H1 (cell line): ENCODE measurements at regions not wholly inside any gene's neighbourhood (a gene's known extent, or its start where the extent isn't known, plus 50 kb on each side); places are given as distances from the start of the nearest gene placed in this dataset.
A peak's percentile ranks its signal among the peaks of the same experiment; 100 is the strongest.

Source experiments
- CTCF ChIA-PET: fragments of 300-600 bp; sonication (Branson Sonifier 250); formaldehyde crosslinking; loops from one replicate; lab custom pipeline; 2021; ENCODE audit not compliant: partially characterized antibody; lab: Charles Lee
- POLR2A ChIA-PET: fragments of 300-600 bp; sonication (Branson Sonifier 250); formaldehyde crosslinking; loops from one replicate; lab custom pipeline; 2021; ENCODE audit warnings: inconsistent platforms; ENCODE audit not compliant: partially characterized antibody; lab: Charles Lee
- DNase-seq, 2 experiments: peaks; one replicate each; pipeline versions ENCODE4 v3.0.0 to v3.0.0-alpha.2; 2010 to 2022; ENCODE audit warnings: low spot score in 2 of 2, low read depth in 1 of 2, mixed read lengths in 1 of 2
- FAIRE-seq: peaks from 2 replicates; lab custom pipeline; 2011; peaks lifted over from hg19 to GRCh38; lab: Jason Lieb, UNC
- H2AFZ ChIP-seq: 2 replicates; pipeline ENCODE4 v1.8.1; 2012; ENCODE audit warnings: low read length, inconsistent platforms
- H2AK5ac ChIP-seq: 2 replicates; pipeline ENCODE4 v1.6.1; 2013; ENCODE audit warnings: low read depth, low read length
- H2BK120ac ChIP-seq: replicated peaks from 2 replicates; pipeline ENCODE3; 2013; ENCODE audit warnings: low read depth, low read length, inconsistent platforms
- H2BK12ac ChIP-seq: 2 replicates; pipeline ENCODE4 v1.6.1; 2013; ENCODE audit warnings: low read depth, low read length
- H2BK15ac ChIP-seq: 2 replicates; pipeline ENCODE4 v1.6.1; 2013; ENCODE audit warnings: low read length
- H2BK20ac ChIP-seq: 2 replicates; pipeline ENCODE4 v1.6.1; 2013; ENCODE audit warnings: low read length
- H2BK5ac ChIP-seq: 2 replicates; pipeline ENCODE4 v1.6.1; 2013; ENCODE audit warnings: low read depth, low read length
- H3K14ac ChIP-seq: 2 replicates; pipeline ENCODE4 v1.6.1; 2013; ENCODE audit warnings: inconsistent platforms; ENCODE audit not compliant: insufficient read length
- H3K18ac ChIP-seq: 2 replicates; pipeline ENCODE4 v1.6.1; 2013; ENCODE audit warnings: low read length; ENCODE audit errors: extremely low read depth
- H3K23ac ChIP-seq: 2 replicates; pipeline ENCODE4 v1.6.1; 2013; ENCODE audit warnings: inconsistent platforms; ENCODE audit not compliant: insufficient read length
- H3K23me2 ChIP-seq: 2 replicates; pipeline ENCODE4 v1.6.1; 2013; ENCODE audit warnings: low read depth, low read length
- H3K27ac ChIP-seq: 2 replicates; pipeline ENCODE4 v1.6.1; 2011; ENCODE audit warnings: low read depth, low read length, inconsistent platforms
- H3K27me3 ChIP-seq, 4 experiments: replicated peaks in 1 of 4; 1 replicate in 1 of 4; 2 replicates in 3 of 4; pipeline versions ENCODE4 v1.6.1 to v1.8.1; 2011 to 2013; ENCODE audit warnings: low read length in 3 of 4, mild to moderate bottlenecking in 3 of 4, inconsistent platforms in 2 of 4, mixed read lengths in 2 of 4, moderate library complexity in 1 of 4; ENCODE audit not compliant: control insufficient read depth in 3 of 4, insufficient read depth in 3 of 4; ENCODE audit errors: extremely low read depth in 1 of 4
- H3K36me3 ChIP-seq, 4 experiments: 2 replicates each; pipeline versions ENCODE4 v1.6.1 to v1.8.1; 2011 to 2013; ENCODE audit warnings: mild to moderate bottlenecking in 4 of 4, low read length in 3 of 4, moderate library complexity in 2 of 4, control low read depth in 1 of 4, inconsistent platforms in 1 of 4; ENCODE audit not compliant: insufficient read depth in 4 of 4, control insufficient read depth in 2 of 4
- H3K4ac ChIP-seq: replicated peaks from 2 replicates; pipeline ENCODE3; 2013; ENCODE audit warnings: low read length, low read depth, mixed read lengths, inconsistent platforms; ENCODE audit not compliant: insufficient read length
- H3K4me1 ChIP-seq, 4 experiments: replicated peaks in 1 of 4; 1 replicate in 1 of 4; 2 replicates in 3 of 4; pipeline versions ENCODE4 v1.6.1 to v1.8.1; 2011 to 2013; ENCODE audit warnings: low read length in 3 of 4, inconsistent platforms in 2 of 4, mixed read lengths in 1 of 4; ENCODE audit not compliant: insufficient read depth in 4 of 4, control insufficient read depth in 3 of 4
- H3K4me2 ChIP-seq, 2 experiments: 2 replicates each; pipeline versions ENCODE4 v1.6.1 to v1.8.1; 2011 to 2013; ENCODE audit warnings: low read depth in 2 of 2, low read length in 2 of 2, control low read depth in 1 of 2, inconsistent platforms in 1 of 2, mild to moderate bottlenecking in 1 of 2; ENCODE audit not compliant: insufficient read depth in 1 of 2
- H3K4me3 ChIP-seq, 4 experiments: fragments of 200-600, 300-600 bp in 1 of 4; sonication (generic), shearing (Covaris generic), sonication (Bioruptor Twin) in 1 of 4; 2 replicates each; pipeline versions ENCODE4 v1.5.1 to v1.8.1; 2011 to 2016; ENCODE audit warnings: low read length in 4 of 4, low read depth in 3 of 4, control low read depth in 2 of 4, inconsistent platforms in 2 of 4, mild to moderate bottlenecking in 2 of 4, mixed read lengths in 1 of 4, moderate library complexity in 1 of 4; ENCODE audit not compliant: insufficient read depth in 2 of 4; ENCODE audit errors: extremely low read depth in 1 of 4
- H3K56ac ChIP-seq: replicated peaks from 2 replicates; pipeline ENCODE3; 2013; ENCODE audit warnings: low read depth, mild to moderate bottlenecking, mixed read lengths, low read length, inconsistent platforms; ENCODE audit not compliant: insufficient read length
- H3K79me1 ChIP-seq: 2 replicates; pipeline ENCODE4 v1.6.1; 2013; ENCODE audit warnings: low read depth, low read length, control low read depth
- H3K79me2 ChIP-seq, 2 experiments: 2 replicates each; pipeline versions ENCODE4 v1.6.1 to v1.8.1; 2012 to 2013; ENCODE audit warnings: low read length in 2 of 2, mild to moderate bottlenecking in 2 of 2, inconsistent platforms in 1 of 2; ENCODE audit not compliant: insufficient read depth in 2 of 2, control insufficient read depth in 1 of 2
- H3K9ac ChIP-seq, 4 experiments: replicated peaks in 1 of 4; 1 replicate in 1 of 4; 2 replicates in 3 of 4; pipeline versions ENCODE4 v1.6.1 to v1.8.1; 2011 to 2013; ENCODE audit warnings: low read depth in 3 of 4, low read length in 3 of 4, control low read depth in 2 of 4, mild to moderate bottlenecking in 2 of 4, moderate library complexity in 2 of 4, inconsistent platforms in 1 of 4; ENCODE audit errors: extremely low read depth in 1 of 4
- H3K9me3 ChIP-seq, 2 experiments: 2 replicates each; pipeline versions ENCODE4 v1.6.1 to v1.8.1; 2012 to 2013; ENCODE audit warnings: mild to moderate bottlenecking in 2 of 2, moderate library complexity in 2 of 2, control low read depth in 1 of 2, inconsistent platforms in 1 of 2, low read depth in 1 of 2, low read length in 1 of 2, mixed read lengths in 1 of 2; ENCODE audit not compliant: insufficient read depth in 2 of 2
- H4K20me1 ChIP-seq, 2 experiments: replicated peaks in 1 of 2; 2 replicates each; pipeline versions ENCODE3 to v1.8.1; 2011 to 2013; ENCODE audit warnings: inconsistent platforms in 2 of 2, low read length in 2 of 2, mild to moderate bottlenecking in 1 of 2; ENCODE audit not compliant: insufficient read depth in 2 of 2, control insufficient read depth in 1 of 2
- H4K5ac ChIP-seq: 2 replicates; pipeline ENCODE4 v1.6.1; 2013; ENCODE audit warnings: low read length, low read depth, mixed read lengths, inconsistent platforms; ENCODE audit not compliant: insufficient read length
- H4K8ac ChIP-seq: 2 replicates; pipeline ENCODE4 v1.8.0; 2013; ENCODE audit warnings: mild to moderate bottlenecking, moderate library complexity, low read length, inconsistent platforms; ENCODE audit not compliant: insufficient read depth; ENCODE audit errors: extremely low read depth
- H4K91ac ChIP-seq: replicated peaks from 2 replicates; pipeline ENCODE3; 2013; ENCODE audit warnings: low read length, mixed read lengths, inconsistent platforms; ENCODE audit not compliant: insufficient read length
- BACH1 ChIP-seq: IDR thresholded peaks from 2 replicates; pipeline ENCODE4 v1.6.1; 2012; ENCODE audit warnings: low read length, improper control_type of control experiment
- BCL11A ChIP-seq, 2 experiments: IDR thresholded peaks; one replicate each; pipeline ENCODE4 v1.6.1; 2011; ENCODE audit warnings: low read depth in 2 of 2, low read length in 2 of 2, mild to moderate bottlenecking in 2 of 2
- CBX8 ChIP-seq: fragments of 300-800, 300-1000 bp; sonication (generic); IDR thresholded peaks from 2 replicates; pipeline ENCODE4 v1.7.1; 2016; ENCODE audit warnings: low read depth, low read length, borderline replicate concordance
- EGR1 ChIP-seq: IDR thresholded peaks from 2 replicates; pipeline ENCODE4 v1.6.1; 2011; ENCODE audit warnings: low read depth, low read length, borderline replicate concordance
- GTF2F1 ChIP-seq: IDR thresholded peaks from 2 replicates; pipeline ENCODE4 v1.6.1; 2012; ENCODE audit warnings: low read depth, low read length, improper control_type of control experiment, borderline replicate concordance
- HDAC6 ChIP-seq: IDR thresholded peaks from one replicate; pipeline ENCODE4 v1.7.1; 2012; ENCODE audit warnings: low read depth, mild to moderate bottlenecking, inconsistent platforms, low read length, moderate library complexity
- POLR2AphosphoS5 ChIP-seq: IDR thresholded peaks from 2 replicates; pipeline ENCODE4 v1.6.1; 2011; ENCODE audit warnings: low read depth, low read length
- RAD21 ChIP-seq, 2 experiments: IDR thresholded peaks in 1 of 2; conservative IDR thresholded peaks in 1 of 2; 2 replicates each; pipeline ENCODE4 v1.6.1; 2011; ENCODE audit warnings: low read depth in 2 of 2, low read length in 2 of 2, improper control_type of control experiment in 1 of 2, inconsistent platforms in 1 of 2, mild to moderate bottlenecking in 1 of 2, moderate library complexity in 1 of 2
- TEAD4 ChIP-seq: IDR thresholded peaks from 2 replicates; pipeline ENCODE4 v1.6.1; 2012; ENCODE audit warnings: low read depth, low read length, inconsistent platforms, mixed read lengths
- WGBS, 2 experiments: shearing (Covaris generic) in 1 of 2; methylation state at CpG; one replicate each; pipeline versions ENCODE4 v1.1.6 to v1.1.7; 2013 to 2015; ENCODE audit warnings: low lambda C conversion rate in 2 of 2, mixed read lengths in 2 of 2, inconsistent platforms in 1 of 2, low coverage in 1 of 2, missing lambda C conversion rate in 1 of 2; ENCODE audit not compliant: insufficient replicate concordance in 2 of 2, insufficient coverage in 1 of 2, insufficient read length in 1 of 2; ENCODE audit errors: extremely low coverage in 1 of 2, missing lambda C conversion rate in 1 of 2; 5-methylcytosine and 5-hydroxymethylcytosine counted together
- TF ChIP-seq, protein P1 (sequence below): IDR thresholded peaks from 2 replicates; pipeline ENCODE4 v1.6.1; 2012; ENCODE audit warnings: inconsistent platforms
- TF ChIP-seq, protein P2 (sequence below): IDR thresholded peaks from 2 replicates; pipeline ENCODE4 v1.6.1; 2012; ENCODE audit warnings: inconsistent platforms

DNA sequence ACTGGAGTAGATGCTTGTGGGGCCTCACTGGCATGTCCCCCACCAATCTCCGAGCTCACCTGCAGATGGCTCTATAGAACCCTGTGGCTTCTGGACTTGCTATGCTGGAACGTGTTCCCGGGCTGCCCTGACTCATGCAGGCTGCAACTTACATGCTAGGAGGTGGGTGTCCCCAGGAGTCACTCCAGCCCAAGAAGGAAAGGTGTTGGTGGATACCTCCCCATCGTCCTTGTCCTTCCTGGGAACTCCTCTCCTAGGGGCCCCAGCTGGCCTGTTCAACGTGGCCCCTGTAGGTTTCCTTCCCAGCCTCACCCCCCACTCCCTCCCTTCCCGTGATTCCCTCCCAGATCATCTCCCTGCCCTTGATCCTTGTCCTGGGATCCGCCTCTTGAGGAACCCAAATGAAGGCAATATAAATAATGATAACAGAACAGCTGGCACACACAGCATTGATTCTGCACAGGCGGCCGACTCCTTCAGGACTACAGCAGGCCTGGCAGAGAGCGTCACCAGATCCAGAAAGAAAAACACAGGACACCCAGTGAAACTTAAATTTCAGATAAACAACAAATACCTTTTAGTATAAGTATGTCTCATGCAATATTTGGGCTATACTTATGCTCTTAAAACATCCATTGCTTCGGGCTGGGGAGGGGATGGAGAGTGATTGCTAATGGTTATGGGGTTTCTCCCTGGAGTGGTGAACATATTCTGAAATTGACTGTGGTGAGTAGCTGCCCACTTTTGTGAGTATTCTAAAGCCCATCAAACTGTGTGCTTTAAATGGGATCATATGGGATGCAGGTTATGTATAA is 221.1 kb upstream of the GSE1 start:
- no peak overlapping the region for H3K14ac ChIP-seq
- no peak overlapping the region for H2AK5ac ChIP-seq
- no peak overlapping the region for H2BK5ac ChIP-seq
- H2BK15ac ChIP-seq: no peak overlapping the region
- H3K79me1 ChIP-seq: no peaks in the 10 kb centered on the region
- CTCF ChIA-PET: interaction anchor here (0.6 to 10.8 kb wide), 18 partner anchors 11 to 224 kb away, joined by 3 to 182 read pairs (median 4); no protein-coding TSS in a partner anchor
- no peak overlapping the region for H3K27ac ChIP-seq
- no peak overlapping the region for H2BK120ac ChIP-seq
- POLR2A ChIA-PET: no interaction called here
- peaks cover 9% of the 10 kb centered on the region; the same call in 1 of the 2 replicates for H3K23me2 ChIP-seq
- no peak overlapping the region for H2BK20ac ChIP-seq
- no peak overlapping the region for H2BK12ac ChIP-seq
- H4K20me1 ChIP-seq: peaks cover 2 to 5% of the 10 kb centered on the region in 2 experiments
- no peak overlapping the region for H2AFZ ChIP-seq
- H3K4ac ChIP-seq: no peak overlapping the region
- H4K91ac ChIP-seq: no peak overlapping the region
- TF ChIP-seq BCL11A (IDR thresholded peaks at IDR 0.05; ENCODE audit: low read depth in 2 of 2, low read length in 2 of 2) (no peak), HDAC6 (no peak), POLR2AphosphoS5 (no peak), EGR1 (no peak), RAD21 (IDR thresholded peaks at IDR 0.05 in 1 of 2, conservative IDR thresholded peaks at IDR 0.05 in 1 of 2; ENCODE audit: low read depth in 2 of 2, low read length in 2 of 2) (no peak), GTF2F1 (no peak), BACH1 (no peak), CBX8 (no peak), TEAD4 (no peak)
- TF ChIP-seq, protein P1, sequence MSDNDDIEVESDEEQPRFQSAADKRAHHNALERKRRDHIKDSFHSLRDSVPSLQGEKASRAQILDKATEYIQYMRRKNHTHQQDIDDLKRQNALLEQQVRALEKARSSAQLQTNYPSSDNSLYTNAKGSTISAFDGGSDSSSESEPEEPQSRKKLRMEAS: no peak
- TF ChIP-seq, protein P2, sequence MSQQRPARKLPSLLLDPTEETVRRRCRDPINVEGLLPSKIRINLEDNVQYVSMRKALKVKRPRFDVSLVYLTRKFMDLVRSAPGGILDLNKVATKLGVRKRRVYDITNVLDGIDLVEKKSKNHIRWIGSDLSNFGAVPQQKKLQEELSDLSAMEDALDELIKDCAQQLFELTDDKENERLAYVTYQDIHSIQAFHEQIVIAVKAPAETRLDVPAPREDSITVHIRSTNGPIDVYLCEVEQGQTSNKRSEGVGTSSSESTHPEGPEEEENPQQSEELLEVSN: no peak
- H3K9me3 ChIP-seq: no peaks in the 10 kb centered on the region
- DNase-seq: peak in 1 of 2 experiments; percentile 13
- no peak overlapping the region for H3K4me3 ChIP-seq
- H3K18ac ChIP-seq: no peak overlapping the region
- peaks cover 0 to 26% (median 18%) of the 10 kb centered on the region in 4 experiments; a peak in 6 of 7 replicates for H3K4me1 ChIP-seq
- no peak overlapping the region for H3K9ac ChIP-seq
- no peaks in the 10 kb centered on the region for H3K36me3 ChIP-seq
- no peaks in the 10 kb centered on the region for H3K27me3 ChIP-seq
- WGBS, 2 experiments: 87% methylated on average over 11 of the region's 11 CpGs; no CpG with 5 or more reads in 1 of the 2 experiments
- no peak overlapping the region for H3K23ac ChIP-seq
- no peak overlapping the region for H3K4me2 ChIP-seq
- H4K8ac ChIP-seq: no peak overlapping the region
- no peak for FAIRE-seq
- H3K79me2 ChIP-seq: no peaks in the 10 kb centered on the region
- H3K56ac ChIP-seq: no peak overlapping the region
- H4K5ac ChIP-seq: no peak overlapping the region
